Fibroblast of lung (primary cell): ENCODE measurements at regions not wholly inside any gene's neighbourhood (a gene's known extent, or its start where the extent isn't known, plus 50 kb on each side); places are given as distances from the start of the nearest gene placed in this dataset.

Experiments used
- DNase-seq, 2 donors: peaks; one replicate each; pipeline versions ENCODE4 v3.0.0 to v3.0.0-alpha.2; 2010; ENCODE audit warnings: low read depth in 2 of 2
- H2AFZ ChIP-seq: 2 replicates; pipeline ENCODE4 v1.5.1; 2012; ENCODE audit warnings: low read length, control low read depth, inconsistent platforms
- H3K27ac ChIP-seq: 2 replicates; pipeline ENCODE4 v1.5.1; 2011; ENCODE audit warnings: low read length, control low read depth; ENCODE audit not compliant: insufficient read depth
- H3K27me3 ChIP-seq: 2 replicates; pipeline ENCODE4 v1.5.1; 2011; ENCODE audit warnings: mild to moderate bottlenecking, low read length; ENCODE audit not compliant: control insufficient read depth, insufficient read depth
- H3K36me3 ChIP-seq: 2 replicates; pipeline ENCODE4 v1.5.1; 2011; ENCODE audit warnings: low read length; ENCODE audit not compliant: control insufficient read depth, insufficient read depth
- H3K4me1 ChIP-seq: 2 replicates; pipeline ENCODE4 v1.5.1; 2011; ENCODE audit warnings: low read length; ENCODE audit not compliant: control insufficient read depth, insufficient read depth; ENCODE audit errors: extremely low read depth
- H3K4me2 ChIP-seq: 2 replicates; pipeline ENCODE4 v1.5.1; 2011; ENCODE audit warnings: low read length, control low read depth; ENCODE audit not compliant: insufficient read depth; ENCODE audit errors: extremely low read depth
- H3K4me3 ChIP-seq, 4 experiments: fragments of 200-600 bp in 1 of 4; sonication (generic) in 1 of 4; replicated peaks in 1 of 4; 2 replicates each; pipeline ENCODE4 v1.5.1; 2011 to 2016; ENCODE audit warnings: low read length in 4 of 4, low read depth in 3 of 4, mild to moderate bottlenecking in 3 of 4, control low read depth in 2 of 4, inconsistent platforms in 1 of 4, mixed read lengths in 1 of 4; ENCODE audit not compliant: insufficient read depth in 1 of 4; ENCODE audit errors: control extremely low read depth in 1 of 4
- H3K79me2 ChIP-seq: 2 replicates; pipeline ENCODE4 v1.5.1; 2012; ENCODE audit warnings: mild to moderate bottlenecking, low read length, inconsistent platforms; ENCODE audit not compliant: control insufficient read depth, insufficient read depth
- H3K9ac ChIP-seq: 2 replicates; pipeline ENCODE4 v1.5.1; 2011; ENCODE audit warnings: mild to moderate bottlenecking, low read length, control low read depth; ENCODE audit not compliant: insufficient read depth
- H3K9me3 ChIP-seq: 2 replicates; pipeline ENCODE4 v1.5.1; 2012; ENCODE audit warnings: low read depth, low read length; ENCODE audit not compliant: control insufficient read depth, insufficient read depth
- H4K20me1 ChIP-seq: 2 replicates; pipeline ENCODE4 v1.5.1; 2011; ENCODE audit warnings: low read length; ENCODE audit not compliant: control insufficient read depth, insufficient read depth; ENCODE audit errors: extremely low read depth
- EZH2 ChIP-seq: IDR thresholded peaks from 2 replicates; pipeline ENCODE4 v1.5.1; 2012; ENCODE audit warnings: low read length, control low read depth, mild to moderate bottlenecking; ENCODE audit errors: missing control alignments
- TF ChIP-seq, protein P1 (sequence below), 2 donors: IDR thresholded peaks in 1 of 2; conservative IDR thresholded peaks in 1 of 2; 1 replicate in 1 of 2; 2 replicates in 1 of 2; pipeline ENCODE4 v1.5.1; 2011 to 2012; ENCODE audit warnings: low read length in 2 of 2, control low read depth in 1 of 2, inconsistent platforms in 1 of 2, low read depth in 1 of 2, mild to moderate bottlenecking in 1 of 2

DNA sequence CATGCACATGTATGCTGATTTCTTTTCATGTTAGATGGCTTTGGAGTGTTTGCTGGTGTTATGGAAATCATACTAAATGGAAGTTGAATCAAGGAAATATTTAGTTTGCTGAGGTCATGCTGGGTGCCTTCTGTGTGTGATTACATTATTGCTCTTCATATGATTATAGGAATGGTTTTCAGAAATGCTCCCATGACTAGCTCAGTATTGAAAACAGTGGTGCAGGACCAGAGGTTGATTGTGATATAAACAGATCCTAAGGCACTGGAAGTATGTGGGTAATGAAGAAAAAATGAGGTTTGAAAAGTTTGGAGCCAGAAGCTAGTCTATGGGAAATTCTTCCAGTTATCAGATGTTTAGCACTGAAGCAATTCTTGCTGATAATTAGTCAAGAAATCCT lies 693.1 kb downstream of the UTRN start:
- DNase-seq, result no peak
- Histone ChIP-seq H3K4me1 (peaks cover 2% of the 10 kb centered on the region), H3K27me3 (no peaks in the 10 kb centered on the region), H3K36me3 (no peaks in the 10 kb centered on the region), H3K9me3 (no peaks in the 10 kb centered on the region), H2AFZ (no peak overlapping the region), H3K4me2 (no peak overlapping the region), H3K27ac (no peak overlapping the region), H3K9ac (no peak overlapping the region), H3K4me3 (no peak overlapping the region), H3K79me2 (no peaks in the 10 kb centered on the region), H4K20me1 (no peaks in the 10 kb centered on the region)
- TF ChIP-seq, protein P1, sequence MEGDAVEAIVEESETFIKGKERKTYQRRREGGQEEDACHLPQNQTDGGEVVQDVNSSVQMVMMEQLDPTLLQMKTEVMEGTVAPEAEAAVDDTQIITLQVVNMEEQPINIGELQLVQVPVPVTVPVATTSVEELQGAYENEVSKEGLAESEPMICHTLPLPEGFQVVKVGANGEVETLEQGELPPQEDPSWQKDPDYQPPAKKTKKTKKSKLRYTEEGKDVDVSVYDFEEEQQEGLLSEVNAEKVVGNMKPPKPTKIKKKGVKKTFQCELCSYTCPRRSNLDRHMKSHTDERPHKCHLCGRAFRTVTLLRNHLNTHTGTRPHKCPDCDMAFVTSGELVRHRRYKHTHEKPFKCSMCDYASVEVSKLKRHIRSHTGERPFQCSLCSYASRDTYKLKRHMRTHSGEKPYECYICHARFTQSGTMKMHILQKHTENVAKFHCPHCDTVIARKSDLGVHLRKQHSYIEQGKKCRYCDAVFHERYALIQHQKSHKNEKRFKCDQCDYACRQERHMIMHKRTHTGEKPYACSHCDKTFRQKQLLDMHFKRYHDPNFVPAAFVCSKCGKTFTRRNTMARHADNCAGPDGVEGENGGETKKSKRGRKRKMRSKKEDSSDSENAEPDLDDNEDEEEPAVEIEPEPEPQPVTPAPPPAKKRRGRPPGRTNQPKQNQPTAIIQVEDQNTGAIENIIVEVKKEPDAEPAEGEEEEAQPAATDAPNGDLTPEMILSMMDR (conservative IDR thresholded peaks at IDR 0.05 in 1 of 2, IDR thresholded peaks at IDR 0.05 in 1 of 2; ENCODE audit: low read depth in 1 of 2, low read length in 2 of 2), result no peak
- no peak for TF ChIP-seq EZH2

DNA sequence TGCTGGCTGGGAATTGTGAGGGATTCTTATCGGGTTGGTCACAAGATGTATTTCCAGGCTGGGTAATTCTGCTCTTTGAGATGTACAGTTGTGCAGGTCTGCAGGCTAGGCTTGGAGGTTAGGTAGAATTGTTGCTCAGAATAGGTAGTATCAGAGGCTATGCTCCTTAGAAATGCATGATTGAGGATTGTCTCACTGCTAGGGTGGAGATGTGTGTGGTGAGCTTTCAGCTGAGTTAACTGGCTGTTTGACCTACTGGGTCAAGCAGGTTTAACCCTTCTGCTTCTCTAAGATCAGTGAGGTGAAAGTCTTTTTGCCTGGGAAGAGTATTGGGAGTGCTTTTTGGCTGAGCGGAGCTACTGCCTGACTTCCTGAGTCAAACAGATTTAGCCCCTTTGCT lies 701.1 kb downstream of the UTRN start:
- no peaks in the 10 kb centered on the region for H3K9me3 ChIP-seq
- no peaks in the 10 kb centered on the region for H3K4me1 ChIP-seq
- H3K4me2 ChIP-seq, result no peak overlapping the region
- H2AFZ ChIP-seq, result no peak overlapping the region
- no peak overlapping the region for H3K4me3 ChIP-seq
- no peak overlapping the region for H3K27ac ChIP-seq
- H4K20me1 ChIP-seq, result no peaks in the 10 kb centered on the region
- no peak for DNase-seq
- H3K27me3 ChIP-seq, result no peaks in the 10 kb centered on the region
- TF ChIP-seq, protein P1 (conservative IDR thresholded peaks at IDR 0.05 in 1 of 2, IDR thresholded peaks at IDR 0.05 in 1 of 2; ENCODE audit: low read depth in 1 of 2, low read length in 2 of 2), result no peak
- TF ChIP-seq EZH2, result no peak
- no peaks in the 10 kb centered on the region for H3K36me3 ChIP-seq
- no peaks in the 10 kb centered on the region for H3K79me2 ChIP-seq
- no peak overlapping the region for H3K9ac ChIP-seq

DNA sequence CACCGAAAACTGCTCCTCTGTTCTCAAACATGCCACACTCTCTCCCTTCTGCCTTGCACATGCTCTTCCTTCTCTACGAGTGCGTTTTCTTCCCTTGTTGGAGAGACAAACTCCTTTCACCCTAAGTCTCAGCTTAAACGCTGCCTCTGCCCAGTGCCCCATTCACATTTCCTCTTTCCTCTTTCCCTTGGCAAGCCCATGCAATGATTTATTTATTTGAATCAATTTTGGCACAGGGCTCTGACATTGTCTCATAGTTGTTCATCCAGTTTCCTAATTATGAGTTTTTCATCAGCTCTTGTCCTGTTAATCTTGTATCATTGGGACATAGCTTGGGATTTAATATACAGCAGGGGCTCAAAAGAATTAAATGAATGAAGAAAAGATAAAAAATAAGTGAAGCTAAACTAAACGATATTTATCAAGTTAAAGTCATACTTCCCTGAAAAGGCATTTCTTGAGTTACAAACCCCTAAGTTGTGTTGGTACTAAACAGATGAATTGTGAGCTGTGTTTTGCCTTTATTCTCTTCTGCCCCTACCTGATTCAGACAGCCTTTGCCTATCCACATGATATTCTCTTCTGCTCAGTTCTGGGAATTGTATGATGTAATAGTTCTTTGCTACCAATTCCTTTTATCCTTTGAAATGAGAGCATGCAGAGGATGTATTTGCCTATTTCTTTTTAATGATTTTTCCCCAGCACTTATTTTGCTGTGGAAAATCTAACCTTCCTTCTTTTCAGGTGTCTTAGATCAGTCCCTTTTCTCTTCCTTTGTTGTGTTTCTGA lies 704.4 kb downstream of the UTRN start:
- Histone ChIP-seq H3K4me2 (no peak overlapping the region), H3K4me3 (no peak overlapping the region), H3K79me2 (no peaks in the 10 kb centered on the region), H3K4me1 (peaks cover 4% of the 10 kb centered on the region), H3K9ac (no peak overlapping the region), H3K9me3 (no peaks in the 10 kb centered on the region), H3K27ac (no peak overlapping the region), H4K20me1 (no peaks in the 10 kb centered on the region), H3K36me3 (no peaks in the 10 kb centered on the region), H3K27me3 (no peaks in the 10 kb centered on the region), H2AFZ (no peak overlapping the region)
- TF ChIP-seq, protein P1 (conservative IDR thresholded peaks at IDR 0.05 in 1 of 2, IDR thresholded peaks at IDR 0.05 in 1 of 2; ENCODE audit: low read depth in 1 of 2, low read length in 2 of 2), result no peak
- DNase-seq, result no peak
